SU-DHL-6 (cell line): ENCODE measurements at regions not wholly inside any gene's neighbourhood (a gene's known extent, or its start where the extent isn't known, plus 50 kb on each side); places are given as distances from the start of the nearest gene placed in this dataset.
"Not testable (repeated sequence)": the region's sequence is repeated elsewhere in the genome, so short reads cannot be mapped to it uniquely, and the experiment has no call there.

Experiments used
- H2AFZ ChIP-seq: fragments of 200-600 bp; sonication (generic); 2 replicates; pipeline ENCODE4 v1.6.1; 2014; ENCODE audit warnings: low read depth, mild to moderate bottlenecking, moderate library complexity, mixed read lengths, antibody characterized with exemption, low read length; ENCODE audit not compliant: severe bottlenecking
- H3F3A ChIP-seq: fragments of 200-600 bp; shearing (Covaris generic); 2 replicates; pipeline ENCODE4 v1.6.0; 2016; ENCODE audit warnings: antibody characterized with exemption, mild to moderate bottlenecking; ENCODE audit not compliant: insufficient read depth
- H3K27ac ChIP-seq: fragments of 200-600 bp; sonication (generic); 2 replicates; pipeline ENCODE4 v1.5.1; 2016; ENCODE audit warnings: low read depth, mild to moderate bottlenecking, low read length, moderate library complexity, mixed read lengths
- H3K27me3 ChIP-seq: fragments of 200-600 bp; sonication (generic), shearing (Covaris generic); 2 replicates; pipeline ENCODE4 v1.6.0; 2014; ENCODE audit warnings: mild to moderate bottlenecking, low read length
- H3K36me3 ChIP-seq: fragments of 200-600 bp; sonication (generic); 2 replicates; pipeline ENCODE4 v1.6.1; 2014; ENCODE audit warnings: mild to moderate bottlenecking, low read length, mixed read lengths
- H3K4me2 ChIP-seq: fragments of 300-600, 200-600 bp; shearing (Covaris generic), sonication (generic); 2 replicates; pipeline ENCODE4 v1.6.0; 2014; ENCODE audit warnings: low read length, low read depth, mild to moderate bottlenecking; ENCODE audit not compliant: poor library complexity, severe bottlenecking
- H3K4me3 ChIP-seq: fragments of 200-600 bp; sonication (generic); 2 replicates; pipeline ENCODE4 v1.5.1; 2014; ENCODE audit warnings: antibody characterized with exemption, low read length, mild to moderate bottlenecking, mixed read lengths; ENCODE audit not compliant: insufficient read depth, poor library complexity, severe bottlenecking
- H3K79me2 ChIP-seq: fragments of 200-600 bp; sonication (generic); 2 replicates; pipeline ENCODE4 v1.6.1; 2014; ENCODE audit warnings: mild to moderate bottlenecking, low read length, moderate library complexity; ENCODE audit not compliant: insufficient read depth
- H3K9ac ChIP-seq: fragments of 200-600 bp; sonication (generic); 2 replicates; pipeline ENCODE4 v1.7.0; 2014; ENCODE audit warnings: mild to moderate bottlenecking, low read length
- H3K9me2 ChIP-seq: fragments of 200-600 bp; sonication (generic); replicated peaks from 2 replicates; pipeline ENCODE4 v1.6.1; 2014; ENCODE audit warnings: low read length; ENCODE audit not compliant: insufficient read depth
- H3K9me3 ChIP-seq: fragments of 200-600 bp; sonication (generic); 2 replicates; pipeline ENCODE4 v1.6.1; 2014; ENCODE audit warnings: low read length, mixed read lengths; ENCODE audit not compliant: insufficient read depth
- H4K20me1 ChIP-seq: fragments of 200-600 bp; sonication (generic); 2 replicates; pipeline ENCODE4 v1.6.1; 2014; ENCODE audit warnings: low read depth, mild to moderate bottlenecking, antibody characterized with exemption, low read length, moderate library complexity, mixed read lengths
- CTCF ChIP-seq: fragments of 200-600 bp; sonication (generic); IDR thresholded peaks from one replicate; pipeline ENCODE4 v1.5.1; 2017; ENCODE audit warnings: antibody characterized with exemption, mild to moderate bottlenecking, low read length, moderate library complexity; ENCODE audit not compliant: insufficient read depth, poor library complexity, severe bottlenecking
- EZH2phosphoT487 ChIP-seq: fragments of 200-600 bp; sonication (generic), shearing (Covaris generic); conservative IDR thresholded peaks from 2 replicates; pipeline ENCODE4 v1.6.1; 2018; ENCODE audit warnings: mild to moderate bottlenecking, antibody characterized with exemption, low read length, moderate library complexity, mixed read lengths

GRCh38 chrX:65331371-65331770 lies 203.2 kb downstream of the LAS1L start:
- Histone ChIP-seq H3K9me2 (no peaks in the 10 kb centered on the region), H3K9ac (no peak overlapping the region), H3K36me3 (no peaks in the 10 kb centered on the region), H3K4me2 (no peak overlapping the region), H3F3A (no peaks in the 10 kb centered on the region), H3K79me2 (no peaks in the 10 kb centered on the region), H3K27me3 (no peaks in the 10 kb centered on the region), H3K27ac (no peak overlapping the region), H3K9me3 (no peaks in the 10 kb centered on the region), H2AFZ (no peak overlapping the region), H3K4me3 (no peak overlapping the region), H4K20me1 (no peaks in the 10 kb centered on the region)
- TF ChIP-seq EZH2phosphoT487 (no peak), CTCF (no peak)

GRCh38 chrX:65300104-65300809 lies 234.3 kb downstream of the LAS1L start:
- H3K36me3 ChIP-seq = no peaks in the 10 kb centered on the region
- H3K9me2 ChIP-seq = no peaks in the 10 kb centered on the region
- TF ChIP-seq CTCF = no peak
- TF ChIP-seq EZH2phosphoT487 = no peak
- H3K79me2 ChIP-seq = no peaks in the 10 kb centered on the region
- no peak overlapping the region for H2AFZ ChIP-seq
- H3K27ac ChIP-seq = no peak overlapping the region
- H3K4me3 ChIP-seq = no peak overlapping the region
- no peak overlapping the region for H3K9ac ChIP-seq
- no peak overlapping the region for H3K4me2 ChIP-seq
- no peaks in the 10 kb centered on the region for H3K9me3 ChIP-seq
- H4K20me1 ChIP-seq = no peaks in the 10 kb centered on the region
- H3F3A ChIP-seq = no peaks in the 10 kb centered on the region
- H3K27me3 ChIP-seq = no peaks in the 10 kb centered on the region

- H4K20me1 ChIP-seq, H3K9me3 ChIP-seq, H3K9me2 ChIP-seq, H3K4me3 ChIP-seq, H3K79me2 ChIP-seq, H3K4me2 ChIP-seq, H3K27ac ChIP-seq, H3K36me3 ChIP-seq, H3F3A ChIP-seq, H3K9ac ChIP-seq, H3K27me3 ChIP-seq, H2AFZ ChIP-seq: not testable (repeated sequence)
Measured at GRCh38 chrX:65282905-65283304, 251.7 kb downstream of the LAS1L start.

GRCh38 chrX:65273152-65273551 lies 261.4 kb downstream of the LAS1L start:
- Histone ChIP-seq H3K27me3 (no peaks in the 10 kb centered on the region), H3K36me3 (no peaks in the 10 kb centered on the region), H3K79me2 (no peaks in the 10 kb centered on the region), H2AFZ (no peak overlapping the region), H3K4me2 (no peak overlapping the region), H3F3A (no peaks in the 10 kb centered on the region), H3K9me2 (no peaks in the 10 kb centered on the region), H3K27ac (no peak overlapping the region), H3K9me3 (no peaks in the 10 kb centered on the region), H3K4me3 (no peak overlapping the region), H3K9ac (no peak overlapping the region), H4K20me1 (no peaks in the 10 kb centered on the region)
- TF ChIP-seq CTCF (no peak), EZH2phosphoT487 (no peak)
